ENCODE measurements at regions not wholly inside any gene's neighbourhood (a gene's known extent, or its start where the extent isn't known, plus 50 kb on each side); places are given as distances from the start of the nearest gene placed in this dataset.

GRCh38 chr20:37596890-37597536, 69.3 kb upstream of the BLCAP start:
- DNase-seq = peak; percentile 22

GRCh38 chr20:37596168-37596567, 68.5 kb upstream of the BLCAP start:
- no peak for DNase-seq

GRCh38 chr20:37593710-37594109, 66.0 kb upstream of the BLCAP start:
- DNase-seq = no peak

GRCh38 chr20:37590938-37591490, 63.3 kb upstream of the BLCAP start:
- DNase-seq = no peak

- DNase-seq = no peak
These were observed 58.4 kb upstream of the BLCAP start for GRCh38 chr20:37586078-37586477.

- DNase-seq = no peak
These were observed 56.6 kb upstream of the BLCAP start for GRCh38 chr20:37584238-37584807.

GRCh38 chr20:37581246-37581645, 53.6 kb upstream of the BLCAP start:
- no peak for DNase-seq

GRCh38 chr20:37580069-37580468, 52.4 kb upstream of the BLCAP start:
- no peak for DNase-seq

GRCh38 chr20:37579106-37579505, 51.4 kb upstream of the BLCAP start:
- no peak for DNase-seq

GRCh38 chr20:37577981-37578380, 50.3 kb upstream of the BLCAP start:
- no peak for DNase-seq

Measured in NCI-H2227 treated with DMSO at 0.1 percent for 48 hours (cell line).